Esophagus squamous epithelium (tissue), 4 donors: ENCODE measurements at regions not wholly inside any gene's neighbourhood (a gene's known extent, or its start where the extent isn't known, plus 50 kb on each side); places are given as distances from the start of the nearest gene placed in this dataset.

Experiments
- CTCF ChIP-seq, 6 experiments: fragments of 450-650 bp in 4 of 6; fragments of 200-600 bp in 2 of 6; sonication (generic) in 2 of 6; IDR thresholded peaks; one replicate each; pipeline ENCODE4 v1.5.1; 2016 to 2019; ENCODE audit warnings: antibody characterized with exemption in 6 of 6, mild to moderate bottlenecking in 4 of 6, moderate library complexity in 4 of 6
- POLR2A ChIP-seq, 4 donors: fragments of 450-650 bp; IDR thresholded peaks; one replicate each; pipeline ENCODE4 v1.6.1; 2017; ENCODE audit warnings: antibody characterized with exemption in 4 of 4, mild to moderate bottlenecking in 4 of 4, moderate library complexity in 3 of 4

GRCh38 chr1:106061586-106062495 is 994.6 kb upstream of the PRMT6 start:
- TF ChIP-seq CTCF (IDR thresholded peaks at IDR 0.05) (no peak), POLR2A (IDR thresholded peaks at IDR 0.05) (no peak)
